Ishikawa (cell line): ENCODE measurements at regions not wholly inside any gene's neighbourhood (a gene's known extent, or its start where the extent isn't known, plus 50 kb on each side); places are given as distances from the start of the nearest gene placed in this dataset.

Source experiments
- CEBPB ChIP-seq: IDR thresholded peaks from 2 replicates; pipeline ENCODE4 v1.6.1; 2012
- CREB1 ChIP-seq: IDR thresholded peaks from 2 replicates; pipeline ENCODE4 v1.6.1; 2012; ENCODE audit warnings: low read depth
- EGR1 ChIP-seq: IDR thresholded peaks from 2 replicates; pipeline ENCODE4 v1.6.1; 2012
- EP300 ChIP-seq: IDR thresholded peaks from 2 replicates; pipeline ENCODE4 v1.6.1; 2012; ENCODE audit warnings: borderline replicate concordance
- FOXM1 ChIP-seq: IDR thresholded peaks from 2 replicates; pipeline ENCODE4 v1.6.1; 2012; ENCODE audit warnings: low read depth, borderline replicate concordance
- NFIC ChIP-seq: IDR thresholded peaks from 2 replicates; pipeline ENCODE4 v1.6.1; 2012
- RAD21 ChIP-seq: IDR thresholded peaks from 2 replicates; pipeline ENCODE4 v1.6.1; 2012; ENCODE audit warnings: low read depth
- TAF1 ChIP-seq: IDR thresholded peaks from 2 replicates; pipeline ENCODE4 v1.6.1; 2012; ENCODE audit warnings: low read depth, mild to moderate bottlenecking
- TCF12 ChIP-seq: IDR thresholded peaks from 2 replicates; pipeline ENCODE4 v1.6.1; 2012; ENCODE audit warnings: low read depth
- TEAD4 ChIP-seq: IDR thresholded peaks from 2 replicates; pipeline ENCODE4 v1.6.1; 2012
- YY1 ChIP-seq: IDR thresholded peaks from 2 replicates; pipeline ENCODE4 v1.6.1; 2012; ENCODE audit warnings: low read depth
- ZBTB7A ChIP-seq: IDR thresholded peaks from 2 replicates; pipeline ENCODE4 v1.6.1; 2012; ENCODE audit warnings: low read depth
- TF ChIP-seq, protein P1 (sequence below): IDR thresholded peaks from 2 replicates; pipeline ENCODE4 v1.6.1; 2012
- TF ChIP-seq, protein P2 (sequence below): IDR thresholded peaks from 2 replicates; pipeline ENCODE4 v1.6.1; 2012
- TF ChIP-seq, protein P3 (sequence below): IDR thresholded peaks from 2 replicates; pipeline ENCODE4 v1.6.1; 2012; ENCODE audit warnings: low read depth, mild to moderate bottlenecking

DNA sequence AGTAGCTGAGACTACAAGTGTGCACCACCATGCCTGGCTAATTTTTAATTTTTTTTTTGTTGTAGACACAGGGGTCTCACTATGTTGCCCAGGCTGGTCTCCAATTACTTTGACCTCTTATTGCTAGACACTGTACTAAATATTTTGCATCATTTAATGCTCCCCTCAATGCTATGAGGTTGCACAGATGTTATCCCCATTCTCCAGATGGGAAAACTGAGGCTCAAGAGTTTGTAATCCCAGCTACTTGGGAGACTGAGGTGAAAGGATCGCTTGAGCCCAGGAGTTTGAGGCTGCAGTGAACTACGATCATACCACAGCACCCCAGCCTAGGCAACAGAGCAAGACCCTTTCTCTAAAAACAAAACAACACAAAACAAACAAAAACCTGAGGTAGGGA, 443.3 kb upstream of the C16orf82 start:
- no peak for TF ChIP-seq CREB1
- TF ChIP-seq, protein P1, sequence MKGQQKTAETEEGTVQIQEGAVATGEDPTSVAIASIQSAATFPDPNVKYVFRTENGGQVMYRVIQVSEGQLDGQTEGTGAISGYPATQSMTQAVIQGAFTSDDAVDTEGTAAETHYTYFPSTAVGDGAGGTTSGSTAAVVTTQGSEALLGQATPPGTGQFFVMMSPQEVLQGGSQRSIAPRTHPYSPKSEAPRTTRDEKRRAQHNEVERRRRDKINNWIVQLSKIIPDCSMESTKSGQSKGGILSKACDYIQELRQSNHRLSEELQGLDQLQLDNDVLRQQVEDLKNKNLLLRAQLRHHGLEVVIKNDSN, result no peak
- TF ChIP-seq NFIC, result no peak
- no peak for TF ChIP-seq YY1
- TF ChIP-seq, protein P2, sequence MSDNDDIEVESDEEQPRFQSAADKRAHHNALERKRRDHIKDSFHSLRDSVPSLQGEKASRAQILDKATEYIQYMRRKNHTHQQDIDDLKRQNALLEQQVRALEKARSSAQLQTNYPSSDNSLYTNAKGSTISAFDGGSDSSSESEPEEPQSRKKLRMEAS, result no peak
- TF ChIP-seq, protein P3, sequence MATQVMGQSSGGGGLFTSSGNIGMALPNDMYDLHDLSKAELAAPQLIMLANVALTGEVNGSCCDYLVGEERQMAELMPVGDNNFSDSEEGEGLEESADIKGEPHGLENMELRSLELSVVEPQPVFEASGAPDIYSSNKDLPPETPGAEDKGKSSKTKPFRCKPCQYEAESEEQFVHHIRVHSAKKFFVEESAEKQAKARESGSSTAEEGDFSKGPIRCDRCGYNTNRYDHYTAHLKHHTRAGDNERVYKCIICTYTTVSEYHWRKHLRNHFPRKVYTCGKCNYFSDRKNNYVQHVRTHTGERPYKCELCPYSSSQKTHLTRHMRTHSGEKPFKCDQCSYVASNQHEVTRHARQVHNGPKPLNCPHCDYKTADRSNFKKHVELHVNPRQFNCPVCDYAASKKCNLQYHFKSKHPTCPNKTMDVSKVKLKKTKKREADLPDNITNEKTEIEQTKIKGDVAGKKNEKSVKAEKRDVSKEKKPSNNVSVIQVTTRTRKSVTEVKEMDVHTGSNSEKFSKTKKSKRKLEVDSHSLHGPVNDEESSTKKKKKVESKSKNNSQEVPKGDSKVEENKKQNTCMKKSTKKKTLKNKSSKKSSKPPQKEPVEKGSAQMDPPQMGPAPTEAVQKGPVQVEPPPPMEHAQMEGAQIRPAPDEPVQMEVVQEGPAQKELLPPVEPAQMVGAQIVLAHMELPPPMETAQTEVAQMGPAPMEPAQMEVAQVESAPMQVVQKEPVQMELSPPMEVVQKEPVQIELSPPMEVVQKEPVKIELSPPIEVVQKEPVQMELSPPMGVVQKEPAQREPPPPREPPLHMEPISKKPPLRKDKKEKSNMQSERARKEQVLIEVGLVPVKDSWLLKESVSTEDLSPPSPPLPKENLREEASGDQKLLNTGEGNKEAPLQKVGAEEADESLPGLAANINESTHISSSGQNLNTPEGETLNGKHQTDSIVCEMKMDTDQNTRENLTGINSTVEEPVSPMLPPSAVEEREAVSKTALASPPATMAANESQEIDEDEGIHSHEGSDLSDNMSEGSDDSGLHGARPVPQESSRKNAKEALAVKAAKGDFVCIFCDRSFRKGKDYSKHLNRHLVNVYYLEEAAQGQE, result no peak
- TF ChIP-seq TEAD4, result no peak
- TF ChIP-seq CEBPB, result no peak
- TF ChIP-seq RAD21, result no peak
- TF ChIP-seq EP300, result no peak
- TF ChIP-seq TCF12, result no peak
- TF ChIP-seq EGR1, result no peak
- TF ChIP-seq FOXM1, result no peak
- TF ChIP-seq TAF1, result no peak
- no peak for TF ChIP-seq ZBTB7A

DNA sequence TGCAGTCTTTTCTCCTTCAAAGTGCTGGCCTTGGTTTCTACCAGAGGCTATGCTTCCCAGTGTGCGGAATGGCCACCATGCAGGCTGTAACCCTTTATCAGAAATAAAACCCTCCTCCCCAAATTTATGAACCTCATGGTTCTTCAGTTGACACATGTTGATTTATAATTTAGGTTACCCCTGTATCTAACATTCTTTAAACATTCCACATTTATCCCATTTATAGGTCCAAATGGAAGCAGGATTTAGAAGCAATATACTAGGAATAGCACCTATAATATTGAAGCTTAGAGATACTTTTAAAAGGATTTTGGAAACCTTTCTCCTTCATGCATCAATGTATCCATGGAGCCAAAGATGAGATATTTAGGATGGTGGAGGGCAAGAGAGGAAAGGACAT, 438.8 kb upstream of the C16orf82 start:
- TF ChIP-seq TEAD4 (no peak), CEBPB (no peak), CREB1 (no peak), ZBTB7A (no peak), TCF12 (no peak), EGR1 (no peak)

DNA sequence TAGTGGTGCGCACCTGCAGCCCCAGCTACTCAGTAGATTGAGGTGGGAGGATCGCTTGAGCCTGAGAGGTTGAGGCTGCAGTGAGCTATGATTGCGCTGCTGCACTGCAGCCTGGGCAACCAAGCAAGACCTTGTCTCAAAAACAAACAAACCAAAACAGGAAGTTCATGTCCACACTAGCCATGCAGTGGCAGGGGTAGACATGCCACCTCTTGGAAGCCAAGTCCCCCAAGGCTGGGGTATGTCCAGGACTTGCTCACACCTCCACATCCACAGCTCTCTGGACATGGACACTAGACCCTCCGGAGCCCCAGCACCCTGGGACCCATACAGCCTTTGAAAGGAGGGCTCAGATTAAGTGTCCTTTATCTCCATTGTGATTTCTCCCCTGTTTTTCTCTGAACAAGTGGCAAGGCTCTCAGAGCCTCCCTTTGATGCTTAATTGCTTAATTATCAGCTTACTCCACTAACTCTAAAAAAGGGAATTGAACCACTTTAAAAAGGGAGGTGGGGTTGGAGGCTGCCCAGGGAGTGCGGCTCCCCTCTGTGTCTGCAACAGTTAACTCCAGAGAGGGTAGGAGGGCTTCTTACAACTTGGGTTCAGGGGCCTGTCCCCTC, 424.6 kb upstream of the C16orf82 start:
- no peak for TF ChIP-seq TCF12

DNA sequence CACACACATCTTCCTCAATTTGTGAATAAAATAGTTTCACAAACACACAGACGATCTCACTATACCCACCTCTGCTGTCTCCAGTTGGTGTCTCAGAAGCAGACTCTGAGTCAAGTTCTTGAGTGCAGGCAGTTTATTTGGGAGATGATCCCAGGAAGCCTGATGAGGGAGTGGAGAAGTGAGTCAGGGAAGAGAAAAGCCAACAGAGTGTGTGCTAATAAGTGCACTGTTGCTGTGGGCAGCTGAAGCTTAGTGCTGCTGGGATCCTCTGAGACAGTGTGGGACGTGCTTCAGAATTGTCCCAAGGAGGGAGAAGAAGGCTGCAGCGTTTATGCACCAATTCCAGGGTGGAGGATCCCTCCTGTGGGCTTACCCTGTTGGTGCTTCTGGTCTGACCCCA, 423.2 kb upstream of the C16orf82 start:
- TF ChIP-seq CEBPB, result no peak
- TF ChIP-seq EP300, result no peak
- no peak for TF ChIP-seq RAD21
- no peak for TF ChIP-seq CREB1

DNA sequence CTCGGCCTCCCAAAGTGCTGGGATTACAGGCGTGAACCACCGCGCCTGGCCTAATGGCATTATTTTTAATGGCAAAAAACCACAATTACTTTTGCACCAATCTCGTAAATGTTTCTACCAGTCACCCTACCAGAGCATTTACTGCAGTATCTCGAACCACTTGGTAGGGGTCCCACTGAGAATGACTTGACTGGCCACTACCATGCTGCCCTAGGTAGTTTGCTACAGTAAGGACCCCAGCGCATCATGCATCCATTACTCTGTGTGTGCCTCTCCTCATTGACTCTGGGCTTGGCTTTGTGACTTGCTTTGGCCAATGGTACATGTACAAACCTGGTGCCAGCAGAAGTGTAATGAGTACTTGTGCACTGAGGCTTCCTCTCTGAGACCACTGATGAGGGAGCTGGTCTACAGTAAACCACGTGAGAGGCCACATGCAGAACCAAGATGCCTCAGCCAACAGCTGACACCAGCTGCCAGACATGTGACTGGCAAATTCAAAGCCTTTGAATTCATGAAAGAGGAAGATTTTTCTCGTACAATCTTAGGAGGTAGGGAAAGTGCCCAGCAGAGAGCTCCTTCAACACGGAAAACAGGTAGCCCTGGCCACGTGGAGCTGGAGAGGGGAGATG, 421.7 kb upstream of the C16orf82 start:
- TF ChIP-seq CREB1, result no peak
- no peak for TF ChIP-seq ZBTB7A
- TF ChIP-seq RAD21, result no peak
- TF ChIP-seq, protein P1, result no peak
- no peak for TF ChIP-seq TAF1
- no peak for TF ChIP-seq FOXM1
- TF ChIP-seq, protein P2, result no peak
- TF ChIP-seq YY1, result no peak

DNA sequence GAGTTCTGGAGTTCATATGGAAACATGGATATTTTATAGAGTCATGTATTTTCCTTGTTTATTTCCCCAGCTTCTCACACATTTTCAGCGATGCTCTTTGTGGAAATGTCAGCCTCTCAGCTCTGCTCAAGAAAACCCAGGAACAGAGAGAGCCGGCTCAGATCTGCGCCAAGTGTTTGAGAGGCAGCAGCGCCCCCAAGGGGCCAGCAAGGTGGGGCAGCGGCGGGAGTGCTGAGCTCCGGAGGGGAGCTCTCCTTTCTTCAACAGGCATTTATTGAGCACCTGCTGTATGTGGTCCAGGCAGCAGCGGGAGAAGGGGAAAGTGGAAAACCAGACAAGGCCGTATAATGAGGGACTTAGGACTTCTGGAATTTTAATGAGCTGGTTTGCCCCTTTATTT, 421.1 kb upstream of the C16orf82 start:
- TF ChIP-seq RAD21 (peak; percentile 25; the same call in 1 of the 2 replicates), FOXM1 (no peak), TAF1 (no peak), CREB1 (no peak)

DNA sequence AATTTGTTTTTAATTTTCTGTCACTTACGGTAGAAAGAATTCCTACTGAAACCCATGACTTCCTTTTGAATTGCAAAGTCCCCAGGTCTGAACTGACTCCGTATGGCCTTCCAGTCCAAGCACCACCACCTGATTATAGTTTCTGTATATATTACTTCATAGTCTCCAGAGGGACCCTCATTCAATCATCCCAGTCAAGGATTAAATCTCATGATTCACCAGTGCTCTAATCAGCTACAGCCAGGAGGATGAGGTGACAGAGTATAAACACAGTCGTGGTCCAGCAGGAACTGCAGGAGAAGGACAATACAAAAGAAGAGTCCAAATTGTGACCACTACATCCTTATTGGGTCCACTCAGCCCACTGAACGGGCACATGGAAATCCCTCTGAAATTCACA, 418.9 kb upstream of the C16orf82 start:
- TF ChIP-seq TAF1, result no peak

DNA sequence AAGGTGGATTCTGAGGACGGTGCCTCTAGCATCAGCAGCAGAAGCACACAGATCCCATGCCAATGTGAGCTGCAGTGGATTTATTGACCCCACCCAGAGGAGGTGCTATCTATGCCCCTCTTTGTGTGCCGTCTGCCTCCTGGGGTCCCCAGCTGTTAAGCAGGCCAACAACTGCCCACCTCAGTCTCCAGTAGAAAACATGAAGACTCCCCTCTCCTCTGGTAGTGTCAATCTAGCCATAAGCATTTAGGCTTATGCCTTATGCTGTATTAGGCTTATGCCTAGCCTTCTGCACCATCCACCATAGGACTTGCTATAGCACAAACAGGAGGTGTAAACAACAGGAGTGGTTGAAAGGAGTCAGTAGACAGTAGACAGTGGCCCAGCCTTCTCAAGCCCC, 417.9 kb upstream of the C16orf82 start:
- no peak for TF ChIP-seq CEBPB
- TF ChIP-seq NFIC, result no peak
- TF ChIP-seq, protein P1, result no peak
- TF ChIP-seq, protein P2, result no peak
- TF ChIP-seq, protein P3, result no peak
- no peak for TF ChIP-seq RAD21
- no peak for TF ChIP-seq CREB1
- TF ChIP-seq FOXM1, result no peak
- TF ChIP-seq TEAD4, result no peak
- TF ChIP-seq TCF12, result no peak
- no peak for TF ChIP-seq YY1
- TF ChIP-seq ZBTB7A, result no peak
- TF ChIP-seq EP300, result no peak
- no peak for TF ChIP-seq EGR1
- TF ChIP-seq TAF1, result no peak
